ENCODE measurements at regions not wholly inside any gene's neighbourhood (a gene's known extent, or its start where the extent isn't known, plus 50 kb on each side); places are given as distances from the start of the nearest gene placed in this dataset.
"Not testable (repeated sequence)": the region's sequence is repeated elsewhere in the genome, so short reads cannot be mapped to it uniquely, and the experiment has no call there.

GRCh38 chr7:24140001-24140400 is 144.0 kb upstream of the NPY start:
- no peak for DNase-seq

GRCh38 chr7:24141874-24142509 is 142.0 kb upstream of the NPY start:
- no peak for DNase-seq

- no peak for DNase-seq
These were observed 140.4 kb upstream of the NPY start for GRCh38 chr7:24143547-24143946.

GRCh38 chr7:24151944-24152343 is 132.0 kb upstream of the NPY start:
- no peak for DNase-seq

GRCh38 chr7:24152356-24152755 is 131.6 kb upstream of the NPY start:
- no peak for DNase-seq

- DNase-seq = no peak
These were observed 131.0 kb upstream of the NPY start for GRCh38 chr7:24152877-24153472.

GRCh38 chr7:24157666-24158065 is 126.3 kb upstream of the NPY start:
- no peak for DNase-seq

- no peak for DNase-seq
These were observed 125.0 kb upstream of the NPY start for GRCh38 chr7:24158975-24159374.

- no peak for DNase-seq
These were observed 119.6 kb upstream of the NPY start for GRCh38 chr7:24164401-24164800.

- DNase-seq = no peak
These were observed 114.8 kb upstream of the NPY start for GRCh38 chr7:24169077-24169624.

- not testable (repeated sequence) for DNase-seq
These were observed 112.0 kb upstream of the NPY start for GRCh38 chr7:24171951-24172350.

- no peak for DNase-seq
These were observed 111.1 kb upstream of the NPY start for GRCh38 chr7:24172856-24173255.

- no peak for DNase-seq
These were observed 108.4 kb upstream of the NPY start for GRCh38 chr7:24175603-24176002.

GRCh38 chr7:24178811-24179570 is 105.0 kb upstream of the NPY start:
- DNase-seq = no peak

- DNase-seq = no peak
These were observed 92.6 kb upstream of the NPY start for GRCh38 chr7:24191362-24191761.

- DNase-seq = no peak
These were observed 91.9 kb upstream of the NPY start for GRCh38 chr7:24192053-24192452.

- DNase-seq = no peak
These were observed 91.3 kb upstream of the NPY start for GRCh38 chr7:24192691-24193090.

- DNase-seq = no peak
These were observed 86.1 kb upstream of the NPY start for GRCh38 chr7:24197852-24198251.

GRCh38 chr7:24199978-24200377 is 84.0 kb upstream of the NPY start:
- no peak for DNase-seq

- no peak for DNase-seq
These were observed 83.5 kb upstream of the NPY start for GRCh38 chr7:24200407-24200966.

GRCh38 chr7:24201226-24201625 is 82.8 kb upstream of the NPY start:
- DNase-seq = no peak

GRCh38 chr7:24212073-24212472 is 71.9 kb upstream of the NPY start:
- DNase-seq = no peak

GRCh38 chr7:24213311-24213710 is 70.7 kb upstream of the NPY start:
- no peak for DNase-seq

- no peak for DNase-seq
These were observed 69.3 kb upstream of the NPY start for GRCh38 chr7:24214670-24215069.
